GM19023 (cell line): ENCODE measurements at regions not wholly inside any gene's neighbourhood (a gene's known extent, or its start where the extent isn't known, plus 50 kb on each side); places are given as distances from the start of the nearest gene placed in this dataset.
"Not testable (repeated sequence)": the region's sequence is repeated elsewhere in the genome, so short reads cannot be mapped to it uniquely, and the experiment has no call there.

Experiments used
- ATAC-seq: cut with Tn5 transposase; IDR thresholded peaks from one replicate; pipeline ENCODE4 v1.9.1; 2021; ENCODE audit warnings: mild to moderate bottlenecking, moderate library complexity; ENCODE audit not compliant: unreplicated experiment

GRCh38 chr1:198932351-198932991, 293.6 kb downstream of the PTPRC start:
- ATAC-seq, result no peak

GRCh38 chr1:198933515-198934222, 294.8 kb downstream of the PTPRC start:
- ATAC-seq, result no peak

DNA sequence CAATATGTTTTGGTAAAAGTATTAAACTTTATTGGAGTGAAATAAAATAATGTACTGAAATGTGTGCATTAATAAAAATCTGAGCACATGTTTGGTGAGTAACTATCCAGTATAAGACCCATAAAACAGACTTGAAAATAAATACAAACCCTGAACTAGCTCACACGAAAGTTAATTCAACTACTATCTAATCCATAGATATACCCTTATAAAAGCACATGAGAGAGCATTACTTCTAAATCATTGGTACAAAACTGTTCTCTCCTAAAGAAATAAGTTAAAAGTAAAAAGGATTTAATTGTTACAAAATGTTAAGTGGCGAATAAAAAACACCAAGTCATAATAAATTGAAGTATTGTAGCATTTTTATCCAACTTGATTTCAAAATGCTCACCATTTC, 295.6 kb downstream of the PTPRC start:
- no peak for ATAC-seq

DNA sequence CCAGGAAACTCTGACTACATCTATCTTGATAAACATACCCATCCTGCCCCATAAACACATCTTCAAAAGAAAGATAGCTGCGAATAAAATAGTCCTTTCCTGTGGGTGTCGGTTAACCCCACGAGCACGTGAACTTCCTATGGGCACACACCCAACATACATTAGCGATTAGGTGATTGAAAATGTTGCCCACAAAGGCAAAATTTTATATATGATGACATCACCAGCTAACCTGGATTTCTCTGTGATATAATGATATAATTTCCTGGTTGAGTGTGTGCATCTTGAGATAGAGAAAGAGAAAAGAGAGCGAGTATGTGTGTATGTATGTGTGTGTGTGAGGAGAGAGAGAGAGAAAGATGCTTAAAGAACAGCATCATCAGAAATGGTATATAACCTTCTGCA, 296.1 kb downstream of the PTPRC start:
- ATAC-seq, result peak; percentile 12

DNA sequence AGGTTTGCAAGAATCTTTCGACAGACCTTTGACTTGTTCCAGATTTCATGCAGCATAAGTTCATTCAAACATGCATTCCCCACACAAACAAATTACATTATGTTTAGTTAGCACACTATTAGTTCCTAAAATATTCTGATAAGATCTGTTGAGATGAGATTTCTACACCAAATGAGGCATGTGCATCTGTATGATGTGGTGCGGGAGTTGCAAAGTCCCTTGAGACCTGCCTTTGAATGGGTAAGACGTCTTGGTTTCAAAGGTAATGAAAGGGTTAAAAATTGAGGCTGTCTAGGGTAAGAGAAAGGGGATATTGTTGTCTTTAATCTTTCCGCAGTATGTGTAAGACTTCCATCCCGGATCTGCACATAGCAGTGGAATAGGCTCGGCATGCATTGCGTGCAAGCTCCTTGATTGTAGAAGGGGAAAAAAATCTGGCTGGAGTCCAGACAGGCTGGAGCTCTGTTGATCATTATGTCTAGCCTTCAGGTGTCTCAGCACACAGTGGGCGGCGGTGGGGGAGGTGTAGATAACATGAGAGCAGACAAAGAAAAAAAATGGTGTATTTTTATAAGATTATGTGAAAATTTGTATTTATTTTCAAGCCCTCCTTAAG, 296.6 kb downstream of the PTPRC start:
- peak; percentile 53 for ATAC-seq

- no peak for ATAC-seq
Measured at GRCh38 chr1:198936371-198937083, 297.7 kb downstream of the PTPRC start.

DNA sequence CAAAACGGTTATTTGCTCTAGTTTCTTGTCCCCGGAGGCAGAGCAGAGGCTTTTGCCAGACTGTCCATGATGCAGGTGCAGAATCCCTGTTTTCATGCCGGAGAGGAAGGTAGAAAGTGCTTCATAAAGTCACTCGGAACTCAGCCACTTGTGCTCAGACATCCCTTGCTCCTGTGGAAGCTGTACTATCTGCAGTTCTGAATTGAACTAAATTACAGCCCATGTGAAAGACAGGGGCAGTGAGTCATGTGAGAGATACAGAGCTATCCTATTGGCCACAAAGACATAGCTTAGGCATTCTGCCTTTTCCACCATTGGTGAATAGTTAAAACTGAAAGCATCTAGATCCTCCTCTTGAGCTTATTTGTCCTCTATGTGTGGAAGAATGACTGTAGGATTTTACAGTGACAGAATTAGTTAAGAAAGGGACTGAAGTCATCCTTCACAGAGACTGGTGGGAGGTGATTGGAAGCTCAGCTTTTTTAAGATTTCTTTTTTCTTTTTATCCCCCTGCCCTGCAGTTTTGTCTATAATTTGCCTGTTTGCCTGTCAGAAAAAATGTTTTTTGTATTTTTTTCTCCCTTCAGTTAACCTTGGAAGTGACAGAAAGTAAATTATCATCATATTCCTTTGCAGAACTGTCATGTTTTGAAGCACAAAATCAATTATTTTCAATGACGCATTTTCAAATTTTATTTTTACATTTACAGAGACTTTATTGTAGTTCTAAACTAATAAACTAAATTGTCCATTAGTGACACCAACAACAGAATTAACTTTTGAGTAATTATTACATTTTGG, 298.6 kb downstream of the PTPRC start:
- ATAC-seq, result peak; percentile 86

GRCh38 chr1:198939286-198939685, 300.4 kb downstream of the PTPRC start:
- ATAC-seq, result no peak

- ATAC-seq, result no peak
Measured at GRCh38 chr1:198939956-198940355, 301.1 kb downstream of the PTPRC start.

GRCh38 chr1:198942466-198942865, 303.6 kb downstream of the PTPRC start:
- no peak for ATAC-seq

DNA sequence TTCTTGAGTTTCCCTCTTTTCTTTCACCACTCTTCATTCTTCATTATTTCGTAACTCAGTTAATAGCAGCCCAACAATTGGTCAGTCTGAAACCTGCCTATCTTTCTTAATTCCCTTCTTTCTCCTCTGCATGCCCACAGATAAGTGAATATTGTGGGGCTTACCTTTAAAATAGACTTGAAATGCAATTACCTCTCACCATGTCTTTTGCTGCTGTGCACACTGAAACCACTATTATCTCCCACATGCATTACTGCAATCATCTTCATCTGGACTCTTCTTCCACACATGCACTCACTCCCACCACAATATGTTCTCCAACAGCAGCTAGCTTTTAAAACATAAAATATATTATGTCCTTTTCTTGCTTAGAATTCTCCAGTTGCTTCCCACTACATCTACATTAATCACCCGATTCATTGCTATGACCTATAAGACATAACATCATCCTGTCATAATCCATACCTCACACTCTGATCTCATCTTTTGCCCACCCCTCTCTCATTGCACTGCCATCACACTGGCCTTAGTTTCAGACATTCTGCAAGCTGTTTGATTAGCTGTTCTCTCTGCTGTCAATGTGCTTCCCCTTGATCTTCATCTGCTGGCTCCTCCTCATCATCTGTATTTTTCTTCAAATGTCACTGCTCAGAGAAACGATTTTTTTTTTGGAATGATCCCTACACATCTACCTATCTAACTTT, 304.8 kb downstream of the PTPRC start:
- ATAC-seq, result no peak

GRCh38 chr1:198947456-198947855, 308.6 kb downstream of the PTPRC start:
- no peak for ATAC-seq

- no peak for ATAC-seq
Measured at GRCh38 chr1:198948895-198949659, 310.2 kb downstream of the PTPRC start.

DNA sequence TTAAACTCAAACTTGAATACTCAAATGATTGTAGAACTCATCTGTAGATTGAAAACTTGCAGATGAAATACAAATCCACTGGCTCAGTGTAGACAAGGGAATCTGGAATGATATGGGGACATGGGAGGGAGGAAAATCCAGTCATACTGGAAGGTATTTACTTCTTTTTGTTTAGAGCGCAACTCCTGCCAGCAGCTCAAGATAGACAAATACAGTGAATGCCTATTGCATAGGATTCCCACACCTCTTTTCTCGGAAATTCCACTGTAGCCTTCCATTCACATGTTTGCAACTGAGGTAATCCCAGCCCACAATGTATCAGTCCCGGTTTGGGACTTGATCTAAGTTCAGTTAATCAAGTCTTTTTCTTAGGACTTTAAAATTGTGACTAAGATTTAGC, 311.2 kb downstream of the PTPRC start:
- no peak for ATAC-seq

- no peak for ATAC-seq
Measured at GRCh38 chr1:198955085-198955484, 316.2 kb downstream of the PTPRC start.

GRCh38 chr1:198957044-198957443, 318.2 kb downstream of the PTPRC start:
- no peak for ATAC-seq

- ATAC-seq, result no peak
Measured at GRCh38 chr1:198959032-198959431, 320.2 kb downstream of the PTPRC start.

- no peak for ATAC-seq
Measured at GRCh38 chr1:198959676-198960075, 320.8 kb downstream of the PTPRC start.

GRCh38 chr1:198963796-198964195, 325.0 kb downstream of the PTPRC start:
- not testable (repeated sequence) for ATAC-seq
